Panc1 (cell line): ENCODE measurements at regions not wholly inside any gene's neighbourhood (a gene's known extent, or its start where the extent isn't known, plus 50 kb on each side); places are given as distances from the start of the nearest gene placed in this dataset.

Source experiments
- ATAC-seq: fragments of 200-7000 bp; cut with Tn5 transposase; 2 replicates; pipeline ENCODE4 v1.9.1; 2020; ENCODE audit warnings: mild to moderate bottlenecking, moderate library complexity
- BruUV-seq: library from RNA; stranded (reverse); fragments of 400-500 nt; replicated peaks from 2 replicates; lab custom pipeline; 2021; lab: Mats Ljungman, UMichigan
- CTCF ChIA-PET: fragments of 300-600 bp; sonication (Branson Sonifier 250); formaldehyde crosslinking; loops from one replicate; lab custom pipeline; 2022; ENCODE audit warnings: antibody characterized with exemption; lab: Charles Lee
- POLR2A ChIA-PET: fragments of 300-600 bp; sonication (Branson Sonifier 250); formaldehyde crosslinking; loops from one replicate; lab custom pipeline; 2022; ENCODE audit warnings: antibody characterized with exemption; lab: Charles Lee
- DNase-seq: peaks from one replicate; pipeline ENCODE4 v3.0.0-alpha.2; 2010; ENCODE audit warnings: low read depth, low spot score
- H3K27ac ChIP-seq: 2 replicates; pipeline ENCODE4 v1.5.1; 2011; ENCODE audit warnings: mild to moderate bottlenecking, low read length, inconsistent platforms
- H3K27me3 ChIP-seq: fragments of 200-500 bp; sonication (Bioruptor generic); 2 replicates; pipeline ENCODE4 v1.6.0; 2014; ENCODE audit warnings: low read length, inconsistent platforms; ENCODE audit not compliant: control insufficient read depth, insufficient read depth
- H3K36me3 ChIP-seq: fragments of 200-500 bp; sonication (Bioruptor generic); 2 replicates; pipeline ENCODE4 v1.5.1; 2014; ENCODE audit warnings: inconsistent platforms, mild to moderate bottlenecking, low read length, moderate library complexity; ENCODE audit not compliant: control insufficient read depth, insufficient read depth
- H3K4me1 ChIP-seq: 2 replicates; pipeline ENCODE4 v1.5.1; 2011; ENCODE audit warnings: inconsistent platforms, mild to moderate bottlenecking, low read length, moderate library complexity; ENCODE audit not compliant: control insufficient read depth, insufficient read depth
- H3K4me3 ChIP-seq, 2 experiments: 2 replicates each; pipeline ENCODE4 v1.5.1; 2011 to 2012; ENCODE audit warnings: low read depth in 2 of 2, low read length in 2 of 2, mild to moderate bottlenecking in 2 of 2, inconsistent platforms in 1 of 2, moderate library complexity in 1 of 2
- H3K9me3 ChIP-seq: fragments of 200-500 bp; sonication (Bioruptor generic); 2 replicates; pipeline ENCODE4 v1.5.1; 2014; ENCODE audit warnings: low read depth, mild to moderate bottlenecking, inconsistent platforms, low read length, moderate library complexity; ENCODE audit not compliant: control insufficient read depth, insufficient read depth
- CTCF ChIP-seq: fragments of 450-650 bp; IDR thresholded peaks from 2 replicates; pipeline ENCODE4 v1.5.1; 2017; ENCODE audit warnings: mild to moderate bottlenecking
- POLR2AphosphoS5 ChIP-seq: IDR thresholded peaks from 2 replicates; pipeline ENCODE4 v1.6.1; 2012; ENCODE audit warnings: mild to moderate bottlenecking, low read depth, low read length, moderate library complexity
- REST ChIP-seq, 2 experiments: IDR thresholded peaks; 2 replicates each; pipeline ENCODE4 v1.6.1; 2011 to 2012; ENCODE audit warnings: low read depth in 2 of 2, control low read depth in 1 of 2, low read length in 1 of 2, mild to moderate bottlenecking in 1 of 2, moderate library complexity in 1 of 2; ENCODE audit not compliant: insufficient read depth in 1 of 2
- SIN3A ChIP-seq: IDR thresholded peaks from 2 replicates; pipeline ENCODE4 v1.6.1; 2012; ENCODE audit warnings: low read depth, mild to moderate bottlenecking, low read length, moderate library complexity, borderline replicate concordance; ENCODE audit not compliant: insufficient read depth
- TCF7L2 ChIP-seq: IDR thresholded peaks from 2 replicates; pipeline ENCODE4 v1.6.1; 2011; ENCODE audit warnings: mild to moderate bottlenecking, low read depth, low read length, inconsistent platforms
- in situ Hi-C: cut with HindIII; loops from 2 replicates; pipeline ENCODE4 v1.10.0; 2016; ENCODE audit warnings: low sequenced_read_pairs, low pct_unique_long_range_greater_than_20kb
- intact Hi-C: fragments of 100-400 bp; cut with micrococcal nuclease; formaldehyde crosslinking; loops from one replicate; pipeline ENCODE4 v1.10.0; 2022; ENCODE audit not compliant: unreplicated experiment

GRCh38 chr4:24116107-24116506 lies 226.3 kb upstream of the PPARGC1A start:
- in situ Hi-C loops: no loop called here
- CTCF ChIA-PET: no interaction called here

GRCh38 chr4:24114919-24115500 lies 225.2 kb upstream of the PPARGC1A start:
- in situ Hi-C loops: no loop called here
- no peak for DNase-seq
- Histone ChIP-seq H3K27me3 (no peaks in the 10 kb centered on the region), H3K4me3 (no peak overlapping the region), H3K9me3 (no peaks in the 10 kb centered on the region), H3K4me1 (no peaks in the 10 kb centered on the region), H3K27ac (no peak overlapping the region), H3K36me3 (no peaks in the 10 kb centered on the region)
- no peak for TF ChIP-seq POLR2AphosphoS5
- TF ChIP-seq REST (IDR thresholded peaks at IDR 0.05; ENCODE audit: insufficient read depth in 1 of 2, low read depth in 2 of 2, low read length in 1 of 2): no peak
- no peak for TF ChIP-seq TCF7L2
- TF ChIP-seq SIN3A: no peak
- TF ChIP-seq CTCF: no peak
- ATAC-seq: no peak
- POLR2A ChIA-PET: no interaction called here
- BruUV-seq: no TSS peak
- CTCF ChIA-PET: no interaction called here
- intact Hi-C loops: no loop called here

More at GRCh38 chr4:24116107-24116506, 226.3 kb upstream of the PPARGC1A start:
- no peaks in the 10 kb centered on the region for H3K4me1 ChIP-seq
- no peaks in the 10 kb centered on the region for H3K27me3 ChIP-seq
- no peaks in the 10 kb centered on the region for H3K36me3 ChIP-seq
- no peak for ATAC-seq
- intact Hi-C loops: no loop called here
- POLR2A ChIA-PET: no interaction called here
- TF ChIP-seq POLR2AphosphoS5 (no peak), REST (IDR thresholded peaks at IDR 0.05; ENCODE audit: insufficient read depth in 1 of 2, low read depth in 2 of 2, low read length in 1 of 2) (no peak), SIN3A (no peak), CTCF (no peak), TCF7L2 (no peak)
- no peak for DNase-seq
- no peaks in the 10 kb centered on the region for H3K9me3 ChIP-seq
- H3K4me3 ChIP-seq: no peak overlapping the region
- H3K27ac ChIP-seq: no peak overlapping the region
- BruUV-seq: no TSS peak
